ENCODE measurements at regions not wholly inside any gene's neighbourhood (a gene's known extent, or its start where the extent isn't known, plus 50 kb on each side); places are given as distances from the start of the nearest gene placed in this dataset.
A peak's percentile ranks its signal among the peaks of the same experiment; 100 is the strongest.
"Not testable (repeated sequence)": the region's sequence is repeated elsewhere in the genome, so short reads cannot be mapped to it uniquely, and the experiment has no call there.

GRCh38 chr14:98915625-98916024 lies 356.4 kb downstream of the BCL11B start:
- DNase-seq, result no peak

DNA sequence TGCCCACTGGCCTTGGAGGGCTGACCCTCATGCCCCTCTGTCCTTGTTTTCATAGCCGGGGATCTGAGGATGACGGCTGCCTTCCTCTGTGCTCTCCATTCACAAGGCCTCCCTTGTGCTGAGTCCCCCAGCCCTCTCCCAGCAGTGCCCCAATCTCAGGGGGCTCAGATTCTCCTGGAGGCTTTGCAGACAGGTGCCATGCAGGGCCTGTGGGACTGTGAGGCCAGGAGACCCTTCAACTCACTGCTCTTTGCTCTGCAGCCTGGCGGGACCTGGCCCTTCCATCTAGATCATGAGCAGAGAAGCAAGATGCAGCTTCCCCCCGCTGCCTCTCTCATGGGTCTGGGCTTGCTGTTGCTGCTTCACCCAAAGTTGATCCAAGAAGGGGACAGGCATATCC lies 356.0 kb downstream of the BCL11B start:
- no peak for DNase-seq

DNA sequence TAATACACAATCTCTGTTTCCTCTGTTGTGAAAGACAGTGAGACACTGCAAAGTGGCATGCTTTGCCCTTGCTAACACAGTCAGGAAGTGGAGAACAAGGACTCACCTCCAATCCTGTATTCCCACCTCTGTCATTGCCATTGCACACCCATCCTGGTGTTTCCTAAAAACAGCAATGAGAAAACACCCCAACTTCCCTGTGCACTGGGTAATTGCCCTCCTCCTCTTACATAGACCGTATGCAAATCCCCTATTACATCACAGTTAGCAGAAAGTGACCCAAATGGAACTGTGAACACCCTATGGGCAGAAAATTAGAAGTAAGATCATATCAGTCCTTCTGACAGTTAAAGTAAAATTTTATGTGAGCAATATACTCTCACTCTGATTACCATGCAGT lies 355.5 kb downstream of the BCL11B start:
- DNase-seq, result no peak

- DNase-seq, result no peak
Measured at GRCh38 chr14:98919434-98919833, 352.6 kb downstream of the BCL11B start.

GRCh38 chr14:98921306-98921705 lies 350.7 kb downstream of the BCL11B start:
- DNase-seq, result not testable (repeated sequence)

DNA sequence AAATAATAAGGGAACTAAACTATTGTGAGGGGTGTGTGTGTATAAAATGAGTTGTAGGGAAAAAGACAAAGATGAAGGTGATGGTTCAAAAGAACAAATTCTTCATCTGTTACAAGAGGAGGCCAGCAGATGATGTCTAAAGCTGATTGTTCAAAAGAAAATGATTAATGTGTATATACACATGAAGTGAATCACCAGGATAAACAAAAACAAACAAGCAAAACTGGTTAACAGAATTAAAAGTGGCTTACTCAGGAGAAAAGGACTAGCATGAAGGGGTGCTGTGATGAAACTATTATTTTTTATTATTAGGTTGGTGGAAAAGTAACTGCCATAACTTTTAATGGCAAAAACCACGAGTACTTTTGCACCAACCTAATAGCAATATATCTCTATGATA lies 348.4 kb downstream of the BCL11B start:
- no peak for DNase-seq

- DNase-seq, result no peak
Measured at GRCh38 chr14:98924046-98924445, 348.0 kb downstream of the BCL11B start.

DNA sequence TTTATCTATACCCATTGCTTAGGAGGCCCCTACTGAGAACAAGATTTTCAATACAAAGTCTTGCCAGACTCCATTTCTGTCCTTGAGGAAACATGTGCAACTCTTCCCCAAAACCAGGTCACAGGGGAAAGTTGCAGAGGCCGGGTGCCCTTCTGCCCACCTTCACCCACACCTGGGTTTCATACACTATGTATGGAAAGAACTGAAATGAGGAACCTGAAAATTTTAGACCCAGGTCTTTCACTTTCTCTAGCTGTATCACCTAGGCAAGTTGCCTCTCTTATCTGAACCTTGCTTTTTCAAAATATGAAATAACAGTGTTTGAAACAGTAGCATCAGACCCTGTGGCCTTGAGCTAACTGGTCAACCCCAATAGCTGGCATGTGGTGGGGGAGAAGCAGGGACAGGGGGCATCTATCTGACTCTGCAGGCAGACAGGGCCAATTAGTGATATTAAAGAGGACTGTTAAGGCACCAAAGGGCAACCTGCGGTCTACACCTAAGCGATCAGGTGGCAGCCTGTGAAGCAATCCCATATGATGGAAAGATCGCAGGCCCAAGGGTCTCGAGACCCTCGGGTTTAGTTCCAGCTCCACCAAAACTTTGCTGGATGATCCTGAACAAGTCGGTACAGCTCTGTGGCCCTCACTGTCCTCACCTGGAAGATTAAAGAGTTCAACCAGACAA lies 346.5 kb downstream of the BCL11B start:
- no peak for DNase-seq

DNA sequence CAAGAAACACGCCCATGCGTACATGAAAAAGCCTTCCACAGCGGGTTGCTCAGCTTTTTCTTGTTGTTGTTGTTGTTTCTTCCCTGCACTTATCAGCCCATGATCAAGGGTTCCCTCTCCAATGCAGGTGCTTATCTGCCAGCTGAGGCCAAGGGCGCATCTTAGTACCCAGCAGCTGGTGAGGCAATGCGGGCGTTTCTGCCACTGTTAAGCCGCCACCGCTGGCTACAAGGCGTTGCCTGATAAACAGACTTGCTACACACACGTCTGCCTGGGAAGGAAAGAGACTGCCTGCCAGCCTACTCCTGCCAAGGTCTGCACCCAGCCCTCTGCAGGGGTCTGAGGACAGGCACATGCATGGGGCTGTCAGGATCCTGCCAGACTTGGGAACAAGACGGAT lies 345.9 kb downstream of the BCL11B start:
- DNase-seq, result peak; percentile 42 to 44

DNA sequence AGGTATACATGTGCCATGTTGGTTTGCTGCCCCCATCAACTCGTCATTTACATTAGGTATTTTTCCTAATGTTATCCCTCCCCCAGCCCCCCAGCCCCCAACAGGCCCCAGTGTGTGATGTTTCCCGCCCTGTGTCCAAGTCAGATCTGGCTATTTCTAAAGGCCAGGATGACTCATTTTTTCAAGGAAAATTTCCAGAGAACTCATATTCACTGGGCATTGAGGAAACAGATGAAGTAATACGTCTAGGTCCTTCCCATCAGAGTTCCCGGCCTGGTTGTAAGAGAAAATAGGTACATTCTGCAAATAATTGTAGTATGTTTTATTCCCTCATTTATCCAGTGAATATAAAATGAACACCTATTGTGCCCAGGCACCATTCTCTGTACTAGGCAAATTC lies 345.2 kb downstream of the BCL11B start:
- no peak for DNase-seq

GRCh38 chr14:98927986-98928385 lies 344.0 kb downstream of the BCL11B start:
- DNase-seq, result no peak

- DNase-seq, result no peak
Measured at GRCh38 chr14:98928418-98928817, 343.6 kb downstream of the BCL11B start.

DNA sequence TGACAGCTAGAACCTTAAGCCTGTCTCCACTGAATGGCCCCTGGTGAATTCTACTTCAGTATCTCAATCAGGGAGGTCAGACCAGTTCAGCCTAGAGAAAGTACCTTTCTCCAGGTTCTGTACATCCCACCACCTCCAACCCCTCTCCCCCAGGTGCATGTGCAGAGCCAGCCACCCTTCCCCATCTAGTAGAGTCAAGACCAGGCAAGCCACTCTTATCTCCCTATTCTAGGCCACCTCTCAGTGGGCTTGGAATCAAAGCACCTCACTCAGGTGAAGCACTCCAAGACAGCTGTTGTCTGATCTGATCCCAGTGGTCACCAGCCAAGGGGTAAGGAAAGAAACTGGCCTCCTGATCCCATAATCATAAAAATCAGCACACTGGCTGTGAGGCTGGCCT lies 340.9 kb downstream of the BCL11B start:
- no peak for DNase-seq

GRCh38 chr14:98931911-98932310 lies 340.1 kb downstream of the BCL11B start:
- peak; percentile 60 to 62 for DNase-seq

- no peak for DNase-seq
Measured at GRCh38 chr14:98932431-98933325, 339.3 kb downstream of the BCL11B start.

GRCh38 chr14:98934569-98934968 lies 337.4 kb downstream of the BCL11B start:
- DNase-seq, result not testable (repeated sequence)

DNA sequence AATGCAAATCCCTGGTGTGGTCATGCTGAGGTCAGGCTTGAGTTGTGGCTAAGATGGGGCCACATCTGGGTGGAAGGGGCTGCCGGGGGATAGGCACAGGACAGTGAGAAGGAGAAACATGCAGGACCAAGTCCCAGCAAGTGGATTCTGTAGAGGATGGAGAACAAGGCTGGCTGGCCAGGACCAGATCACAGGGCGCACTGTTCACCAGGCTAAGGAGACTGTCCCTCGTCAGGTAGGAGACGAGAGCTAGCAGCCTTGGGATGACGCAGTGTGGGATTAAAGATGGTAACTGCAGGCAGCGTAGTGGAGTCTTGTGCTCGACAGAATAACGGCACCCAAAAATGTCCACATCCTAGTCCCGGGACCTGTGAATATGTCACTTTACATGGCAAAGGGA lies 336.1 kb downstream of the BCL11B start:
- DNase-seq, result no peak

DNA sequence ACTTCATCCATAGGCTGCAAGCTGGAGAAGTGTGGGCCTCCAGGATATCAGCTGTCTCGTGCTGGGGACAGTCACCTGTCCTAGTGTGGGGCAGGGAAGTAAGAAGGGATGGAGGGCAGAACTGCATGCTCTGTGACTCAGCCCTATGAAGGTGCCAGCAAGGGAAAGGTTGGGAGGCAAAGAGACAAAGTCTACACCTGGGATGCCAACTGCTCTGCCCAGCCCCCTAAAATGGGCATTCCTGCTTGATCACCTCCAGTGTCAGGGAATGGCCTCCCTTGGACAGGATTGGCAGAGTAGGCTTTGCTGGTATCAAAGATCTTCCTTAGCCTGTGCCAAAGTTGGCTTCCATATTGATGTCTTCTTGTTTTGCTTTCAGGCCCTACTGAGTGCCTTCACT lies 335.0 kb downstream of the BCL11B start:
- no peak for DNase-seq

DNA sequence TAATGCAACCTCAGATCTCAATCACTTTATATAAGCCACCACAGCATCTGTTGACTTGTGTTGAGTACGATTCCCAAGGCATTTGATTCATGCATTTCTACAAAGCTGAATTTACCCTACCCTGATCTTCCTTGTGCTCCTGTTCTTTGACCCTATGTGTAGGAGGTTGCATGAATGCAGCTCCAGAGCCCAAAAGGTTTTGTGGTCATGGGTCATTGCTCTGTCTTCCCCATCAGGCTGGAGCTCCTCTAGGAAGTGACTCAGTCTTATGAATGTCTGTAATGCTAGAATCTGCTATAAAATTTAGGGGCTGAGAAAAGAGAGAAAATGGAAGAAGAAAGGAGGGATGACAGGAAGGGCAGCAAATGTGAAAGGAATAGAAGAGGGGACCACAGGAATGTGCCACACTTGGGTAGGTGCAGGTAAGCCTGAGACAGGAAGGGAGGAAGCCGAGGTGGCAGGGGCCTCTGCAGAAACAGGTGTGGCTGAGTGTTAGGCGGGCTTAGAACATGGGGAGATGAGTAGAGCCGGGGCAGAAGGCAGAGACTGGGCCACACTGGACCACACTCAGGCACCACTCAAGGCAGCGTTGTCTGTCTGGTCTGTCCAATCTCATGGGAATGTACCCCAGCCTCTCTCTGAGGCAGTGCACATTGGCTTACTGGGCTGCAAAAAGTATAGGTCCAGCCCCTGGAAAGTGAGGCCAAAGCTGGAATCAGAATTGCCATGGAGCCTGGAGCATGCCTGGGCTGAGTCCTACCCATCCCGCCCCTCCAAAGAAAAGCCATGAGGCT lies 334.1 kb downstream of the BCL11B start:
- DNase-seq, result no peak

- DNase-seq, result no peak
Measured at GRCh38 chr14:98940693-98941437, 331.1 kb downstream of the BCL11B start.

GRCh38 chr14:98941481-98941880 lies 330.5 kb downstream of the BCL11B start:
- no peak for DNase-seq

- DNase-seq, result no peak
Measured at GRCh38 chr14:98943907-98944306, 328.1 kb downstream of the BCL11B start.

DNA sequence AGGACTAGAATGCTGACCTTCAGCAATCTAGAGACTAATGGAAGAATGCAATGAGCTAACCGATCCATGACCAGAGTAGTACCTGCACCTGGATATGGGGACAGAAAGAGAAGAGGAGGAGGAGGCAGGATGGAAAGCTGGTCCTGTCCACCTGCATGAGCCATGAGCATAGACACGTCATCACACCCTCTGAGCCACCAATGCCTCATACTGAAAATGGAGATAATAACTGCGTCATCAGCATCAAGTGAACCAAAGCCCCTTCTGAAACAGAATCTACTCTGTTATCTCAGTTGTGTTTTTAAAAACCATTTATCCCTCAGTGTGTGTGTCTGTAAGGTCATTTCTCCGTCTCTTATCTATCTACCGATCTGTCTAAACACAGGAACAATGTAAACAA lies 327.0 kb downstream of the BCL11B start:
- no peak for DNase-seq

Data from activated T-cell treated with anti-CD3 and anti-CD28 coated beads, Interleukin-2, amount 50 U/mL, for 48 hours (primary cell).